HFF-Myc (cell line): ENCODE measurements at regions not wholly inside any gene's neighbourhood (a gene's known extent, or its start where the extent isn't known, plus 50 kb on each side); places are given as distances from the start of the nearest gene placed in this dataset.

Experiments used
- DNase-seq: peaks from one replicate; pipeline ENCODE4 v3.0.0-alpha.2; 2011; ENCODE audit warnings: low read depth; ENCODE audit errors: extremely low read depth
- H3K4me3 ChIP-seq: replicated peaks from 2 replicates; pipeline ENCODE4 v1.5.1; 2011; ENCODE audit warnings: low read depth, mild to moderate bottlenecking, control low read depth, low read length
- CTCF ChIP-seq: IDR thresholded peaks from 2 replicates; pipeline ENCODE4 v1.5.1; 2012; ENCODE audit warnings: mild to moderate bottlenecking, low read depth, low read length, control low read depth; ENCODE audit errors: missing control alignments

GRCh38 chr10:50997461-50997860 is 76.8 kb upstream of the PRKG1 start:
- H3K4me3 ChIP-seq: no peak overlapping the region
- DNase-seq: no peak
- no peak for TF ChIP-seq CTCF

GRCh38 chr10:50999163-50999562 is 75.1 kb upstream of the PRKG1 start:
- DNase-seq: no peak
- H3K4me3 ChIP-seq: no peak overlapping the region
- no peak for TF ChIP-seq CTCF

DNA sequence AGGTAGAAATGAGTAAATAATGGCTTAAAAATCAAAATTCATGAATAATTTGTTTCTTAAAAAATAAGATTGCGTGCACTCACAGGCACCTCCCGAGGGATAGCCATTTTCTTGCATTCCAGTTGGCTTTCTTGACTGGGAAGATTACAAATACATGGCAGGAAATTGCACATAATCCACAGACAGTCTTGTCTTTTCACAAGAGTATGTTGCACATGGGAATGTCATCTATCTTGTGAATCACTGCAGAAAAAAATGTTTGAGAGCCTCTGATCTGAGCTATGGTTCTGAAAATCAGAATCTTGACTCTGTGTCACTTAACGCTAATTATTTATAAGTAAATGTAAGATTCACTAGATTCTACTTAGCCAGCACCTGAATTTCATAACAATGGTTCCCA is 74.1 kb upstream of the PRKG1 start:
- H3K4me3 ChIP-seq: no peak overlapping the region
- TF ChIP-seq CTCF: no peak
- DNase-seq: no peak

DNA sequence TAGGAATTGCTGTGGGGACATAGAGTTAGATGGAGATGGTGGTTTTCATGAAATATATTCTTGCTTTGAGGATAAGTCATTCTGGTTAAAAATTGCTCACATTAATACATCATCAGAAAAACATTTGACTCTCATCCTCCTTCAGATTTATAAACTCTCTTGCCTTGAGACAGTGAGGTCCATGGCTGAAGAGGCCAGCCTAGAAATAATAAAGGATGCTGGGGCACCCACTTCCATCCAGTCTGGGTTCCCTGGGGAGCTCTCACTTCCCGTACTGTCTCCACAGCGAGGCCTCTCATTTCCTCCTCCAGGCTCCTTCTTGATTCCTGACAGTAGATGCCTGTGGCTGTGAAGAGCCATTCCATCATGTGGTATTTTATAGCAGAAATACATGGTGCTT is 73.3 kb upstream of the PRKG1 start:
- no peak overlapping the region for H3K4me3 ChIP-seq
- no peak for TF ChIP-seq CTCF
- no peak for DNase-seq

DNA sequence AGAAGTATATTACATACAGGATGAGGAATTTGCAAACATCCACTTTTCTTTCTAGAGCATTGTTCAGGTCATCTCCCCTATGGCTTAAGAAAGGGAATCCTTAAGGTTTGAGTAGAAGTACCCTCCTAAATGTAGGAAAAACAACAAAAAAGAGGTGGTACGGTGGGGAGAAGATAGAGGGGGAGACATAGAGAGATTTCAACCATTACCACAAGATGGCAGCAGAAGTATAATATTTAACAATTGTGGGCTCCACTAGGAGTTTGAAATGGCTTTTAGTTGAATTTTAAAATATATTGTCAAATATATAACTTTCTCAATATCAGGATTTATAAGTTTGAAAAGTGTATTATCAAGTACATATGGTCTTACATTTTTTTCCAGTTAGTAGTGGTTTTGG is 72.7 kb upstream of the PRKG1 start:
- DNase-seq: no peak
- TF ChIP-seq CTCF: peak; percentile 33
- H3K4me3 ChIP-seq: no peak overlapping the region

- TF ChIP-seq CTCF: no peak
- no peak for DNase-seq
- H3K4me3 ChIP-seq: no peak overlapping the region
Measured at GRCh38 chr10:51002469-51002868, 71.8 kb upstream of the PRKG1 start.

GRCh38 chr10:51004776-51005175 is 69.5 kb upstream of the PRKG1 start:
- no peak for TF ChIP-seq CTCF
- H3K4me3 ChIP-seq: no peak overlapping the region
- no peak for DNase-seq
